Calu3 (cell line): ENCODE measurements at regions not wholly inside any gene's neighbourhood (a gene's known extent, or its start where the extent isn't known, plus 50 kb on each side); places are given as distances from the start of the nearest gene placed in this dataset.

Source experiments
- BruUV-seq: library from RNA; stranded (reverse); fragments of 400-500 nt; replicated peaks from 2 replicates; lab custom pipeline; 2021; lab: Mats Ljungman, UMichigan
- CTCF ChIA-PET: fragments of 300-600 bp; sonication (Branson Sonifier 250); formaldehyde crosslinking; loops from one replicate; lab custom pipeline; 2022; ENCODE audit warnings: antibody characterized with exemption; lab: Charles Lee
- DNase-seq: peaks from one replicate; pipeline ENCODE4 v3.0.0; 2022
- H3K27ac Mint-ChIP-seq: one replicate; pipeline ENCODE4 v1.8.0; 2022; ENCODE audit warnings: mixed read lengths; ENCODE audit not compliant: unreplicated experiment
- H3K27me3 Mint-ChIP-seq: one replicate; pipeline ENCODE4 v1.8.0; 2022; ENCODE audit warnings: mixed read lengths; ENCODE audit not compliant: unreplicated experiment
- H3K36me3 Mint-ChIP-seq: one replicate; pipeline ENCODE4 v1.8.0; 2022; ENCODE audit warnings: mild to moderate bottlenecking, moderate library complexity, mixed read lengths; ENCODE audit not compliant: insufficient read depth, unreplicated experiment
- H3K4me1 Mint-ChIP-seq: one replicate; pipeline ENCODE4 v1.8.0; 2022; ENCODE audit warnings: mild to moderate bottlenecking, low read depth, mixed read lengths; ENCODE audit not compliant: unreplicated experiment
- H3K4me3 Mint-ChIP-seq: one replicate; pipeline ENCODE4 v1.8.0; 2022; ENCODE audit warnings: mild to moderate bottlenecking, low read depth, moderate library complexity, mixed read lengths; ENCODE audit not compliant: unreplicated experiment
- H3K9me3 Mint-ChIP-seq: one replicate; pipeline ENCODE4 v1.8.0; 2022; ENCODE audit warnings: low read depth, mixed read lengths; ENCODE audit not compliant: unreplicated experiment
- CTCF ChIP-seq: fragments of 200-600 bp; IDR thresholded peaks from one replicate; pipeline ENCODE4 v1.8.0; 2022; ENCODE audit warnings: antibody characterized with exemption; ENCODE audit not compliant: unreplicated experiment
- intact Hi-C: fragments of 100-400 bp; cut with micrococcal nuclease; formaldehyde crosslinking; loops from one replicate; pipeline ENCODE4 v1.10.0; 2022; ENCODE audit not compliant: unreplicated experiment

- Mint-ChIP-seq H3K27ac (no peak overlapping the region), H3K27me3 (no peaks in the 10 kb centered on the region), H3K4me1 (no peaks in the 10 kb centered on the region), H3K9me3 (no peaks in the 10 kb centered on the region), H3K36me3 (no peaks in the 10 kb centered on the region), H3K4me3 (no peak overlapping the region)
- BruUV-seq = no TSS peak
- CTCF ChIA-PET = no interaction called here
- TF ChIP-seq CTCF = no peak
- intact Hi-C loops = no loop called here
- no peak for DNase-seq
Measured at GRCh38 chr13:56009418-56009817, 1131.3 kb upstream of the PRR20A start.

- no peaks in the 10 kb centered on the region for H3K4me1 Mint-ChIP-seq
- BruUV-seq = no TSS peak
- CTCF ChIA-PET = no interaction called here
- H3K27ac Mint-ChIP-seq = no peak overlapping the region
- TF ChIP-seq CTCF = no peak
- no peak for DNase-seq
- no peaks in the 10 kb centered on the region for H3K9me3 Mint-ChIP-seq
- H3K27me3 Mint-ChIP-seq = no peaks in the 10 kb centered on the region
- H3K36me3 Mint-ChIP-seq = no peaks in the 10 kb centered on the region
- H3K4me3 Mint-ChIP-seq = no peak overlapping the region
- intact Hi-C loops = no loop called here
Measured at GRCh38 chr13:56012644-56013043, 1128.1 kb upstream of the PRR20A start.

- no TSS peak for BruUV-seq
- Mint-ChIP-seq H3K4me1 (no peaks in the 10 kb centered on the region), H3K36me3 (no peaks in the 10 kb centered on the region), H3K9me3 (no peaks in the 10 kb centered on the region), H3K27ac (no peak overlapping the region), H3K4me3 (no peak overlapping the region), H3K27me3 (no peaks in the 10 kb centered on the region)
- no peak for TF ChIP-seq CTCF
- CTCF ChIA-PET = no interaction called here
- DNase-seq = no peak
- intact Hi-C loops = no loop called here
Measured at GRCh38 chr13:56015919-56016318, 1124.8 kb upstream of the PRR20A start.

GRCh38 chr13:56019606-56020005 lies 1121.1 kb upstream of the PRR20A start:
- Mint-ChIP-seq H3K36me3 (no peaks in the 10 kb centered on the region), H3K9me3 (no peaks in the 10 kb centered on the region), H3K4me1 (no peaks in the 10 kb centered on the region), H3K27me3 (no peaks in the 10 kb centered on the region), H3K4me3 (no peak overlapping the region), H3K27ac (no peak overlapping the region)
- CTCF ChIA-PET = no interaction called here
- intact Hi-C loops = no loop called here
- DNase-seq = no peak
- BruUV-seq = no TSS peak
- no peak for TF ChIP-seq CTCF
